Stromal cell of bone marrow (primary cell): ENCODE measurements at regions not wholly inside any gene's neighbourhood (a gene's known extent, or its start where the extent isn't known, plus 50 kb on each side); places are given as distances from the start of the nearest gene placed in this dataset.
A peak's percentile ranks its signal among the peaks of the same experiment; 100 is the strongest.

ENCODE experiments used
- DNase-seq: peaks from one replicate; pipeline ENCODE4 v3.0.0-alpha.2; 2012; ENCODE audit warnings: low read depth

- DNase-seq = no peak
These were observed 51.3 kb downstream of the GADD45G start for GRCh38 chr9:89655990-89656657.

GRCh38 chr9:89657295-89657694, 52.5 kb downstream of the GADD45G start:
- no peak for DNase-seq

GRCh38 chr9:89657765-89658164, 53.0 kb downstream of the GADD45G start:
- DNase-seq = no peak

- DNase-seq = no peak
These were observed 53.6 kb downstream of the GADD45G start for GRCh38 chr9:89658401-89658800.

GRCh38 chr9:89658931-89659330, 54.1 kb downstream of the GADD45G start:
- DNase-seq = no peak

GRCh38 chr9:89659473-89659872, 54.7 kb downstream of the GADD45G start:
- DNase-seq = no peak

GRCh38 chr9:89659891-89660685, 55.3 kb downstream of the GADD45G start:
- DNase-seq = no peak

GRCh38 chr9:89661391-89661949, 56.7 kb downstream of the GADD45G start:
- no peak for DNase-seq

GRCh38 chr9:89661956-89662717, 57.3 kb downstream of the GADD45G start:
- peak; percentile 29 for DNase-seq

- DNase-seq = no peak
These were observed 58.2 kb downstream of the GADD45G start for GRCh38 chr9:89662718-89663613.

GRCh38 chr9:89663614-89663970, 58.8 kb downstream of the GADD45G start:
- no peak for DNase-seq

GRCh38 chr9:89664010-89664409, 59.2 kb downstream of the GADD45G start:
- no peak for DNase-seq

- no peak for DNase-seq
These were observed 60.1 kb downstream of the GADD45G start for GRCh38 chr9:89664896-89665329.

- DNase-seq = no peak
These were observed 61.6 kb downstream of the GADD45G start for GRCh38 chr9:89666364-89666763.

GRCh38 chr9:89666950-89667349, 62.1 kb downstream of the GADD45G start:
- DNase-seq = no peak

GRCh38 chr9:89667726-89668125, 62.9 kb downstream of the GADD45G start:
- no peak for DNase-seq

- no peak for DNase-seq
These were observed 63.5 kb downstream of the GADD45G start for GRCh38 chr9:89668216-89668865.

- no peak for DNase-seq
These were observed 64.0 kb downstream of the GADD45G start for GRCh38 chr9:89668866-89669246.

- DNase-seq = no peak
These were observed 64.6 kb downstream of the GADD45G start for GRCh38 chr9:89669361-89669842.

- DNase-seq = no peak
These were observed 65.3 kb downstream of the GADD45G start for GRCh38 chr9:89670114-89670513.
